ENCODE measurements at regions not wholly inside any gene's neighbourhood (a gene's known extent, or its start where the extent isn't known, plus 50 kb on each side); places are given as distances from the start of the nearest gene placed in this dataset.

DNA sequence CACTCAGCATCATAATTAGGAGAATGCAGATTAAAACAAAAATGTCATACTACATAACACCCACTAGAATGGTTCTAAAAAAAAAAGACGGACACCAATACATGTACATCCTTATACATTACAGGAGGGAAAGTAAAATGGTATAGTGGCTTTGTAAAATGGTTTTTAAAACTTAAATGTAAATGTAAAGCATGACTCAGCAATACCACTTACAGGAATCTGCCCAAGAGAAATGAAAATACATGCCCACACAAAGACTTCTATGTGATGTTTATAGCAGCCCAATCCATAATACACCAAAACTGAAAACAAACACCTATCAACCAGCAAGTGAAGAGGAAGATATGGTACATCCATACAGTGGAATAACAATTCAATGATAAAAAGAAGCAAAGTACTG, 939.1 kb upstream of the ACO1 start:
- H4K20me1 ChIP-seq (ENCODE audit: insufficient read depth, low read length), result no peaks in the 10 kb centered on the region
- no peak for FAIRE-seq
- no peak for ATAC-seq
- no peak for DNase-seq (ENCODE audit: low spot score)
- CTCF ChIA-PET (ENCODE audit: low intra/inter-chr PET ratio, low total read pairs), result no interaction called here
- POLR2A ChIA-PET, result no interaction called here
- 0% methylated on average over 1 of the region's 1 CpG for WGBS (ENCODE audit: low lambda C conversion rate)
- no peaks in the 10 kb centered on the region for H3K79me2 ChIP-seq (ENCODE audit: insufficient read depth, low read length)
- intact Hi-C loops (cut with micrococcal nuclease; ENCODE audit: unreplicated experiment), result no loop called here
- H3K9ac ChIP-seq (ENCODE audit: insufficient read depth, low read depth, low read length), result no peak overlapping the region
- H3K27ac ChIP-seq (ENCODE audit: extremely low read length, insufficient read depth, low read length), result no peak overlapping the region
- TF ChIP-seq ZNF879 (CRISPR knock-in tag; IDR thresholded peaks at IDR 0.05) (no peak), MAFK (conservative IDR thresholded peaks at IDR 0.05 in 1 of 2, IDR thresholded peaks at IDR 0.05 in 1 of 2; ENCODE audit: low read length in 2 of 2) (peak; percentile 44 to 71; a peak in 3 of 4 replicates), ZNF577 (CRISPR knock-in tag; IDR thresholded peaks at IDR 0.05; ENCODE audit: borderline replicate concordance, low read depth) (no peak), MEIS1 (CRISPR knock-in tag; IDR thresholded peaks at IDR 0.05; ENCODE audit: borderline replicate concordance) (no peak), NFE2 (CRISPR knock-in tag; IDR thresholded peaks at IDR 0.05) (no peak), NFE2L2 (IDR thresholded peaks at IDR 0.05; ENCODE audit: low read length) (peak; percentile 78), FOXK2 (IDR thresholded peaks at IDR 0.05) (no peak), NR2F1 (CRISPR knock-in tag; IDR thresholded peaks at IDR 0.05) (no peak), ZNF891 (CRISPR knock-in tag; IDR thresholded peaks at IDR 0.05) (no peak), HOXA9 (CRISPR knock-in tag; IDR thresholded peaks at IDR 0.05; ENCODE audit: borderline replicate concordance) (no peak)
- TF ChIP-seq, protein P1, sequence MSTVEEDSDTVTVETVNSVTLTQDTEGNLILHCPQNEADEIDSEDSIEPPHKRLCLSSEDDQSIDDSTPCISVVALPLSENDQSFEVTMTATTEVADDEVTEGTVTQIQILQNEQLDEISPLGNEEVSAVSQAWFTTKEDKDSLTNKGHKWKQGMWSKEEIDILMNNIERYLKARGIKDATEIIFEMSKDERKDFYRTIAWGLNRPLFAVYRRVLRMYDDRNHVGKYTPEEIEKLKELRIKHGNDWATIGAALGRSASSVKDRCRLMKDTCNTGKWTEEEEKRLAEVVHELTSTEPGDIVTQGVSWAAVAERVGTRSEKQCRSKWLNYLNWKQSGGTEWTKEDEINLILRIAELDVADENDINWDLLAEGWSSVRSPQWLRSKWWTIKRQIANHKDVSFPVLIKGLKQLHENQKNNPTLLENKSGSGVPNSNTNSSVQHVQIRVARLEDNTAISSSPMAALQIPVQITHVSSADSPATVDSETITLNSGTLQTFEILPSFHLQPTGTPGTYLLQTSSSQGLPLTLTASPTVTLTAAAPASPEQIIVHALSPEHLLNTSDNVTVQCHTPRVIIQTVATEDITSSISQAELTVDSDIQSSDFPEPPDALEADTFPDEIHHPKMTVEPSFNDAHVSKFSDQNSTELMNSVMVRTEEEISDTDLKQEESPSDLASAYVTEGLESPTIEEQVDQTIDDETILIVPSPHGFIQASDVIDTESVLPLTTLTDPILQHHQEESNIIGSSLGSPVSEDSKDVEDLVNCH (CRISPR knock-in tag; IDR thresholded peaks at IDR 0.05), result no peak
- TF ChIP-seq, protein P2, sequence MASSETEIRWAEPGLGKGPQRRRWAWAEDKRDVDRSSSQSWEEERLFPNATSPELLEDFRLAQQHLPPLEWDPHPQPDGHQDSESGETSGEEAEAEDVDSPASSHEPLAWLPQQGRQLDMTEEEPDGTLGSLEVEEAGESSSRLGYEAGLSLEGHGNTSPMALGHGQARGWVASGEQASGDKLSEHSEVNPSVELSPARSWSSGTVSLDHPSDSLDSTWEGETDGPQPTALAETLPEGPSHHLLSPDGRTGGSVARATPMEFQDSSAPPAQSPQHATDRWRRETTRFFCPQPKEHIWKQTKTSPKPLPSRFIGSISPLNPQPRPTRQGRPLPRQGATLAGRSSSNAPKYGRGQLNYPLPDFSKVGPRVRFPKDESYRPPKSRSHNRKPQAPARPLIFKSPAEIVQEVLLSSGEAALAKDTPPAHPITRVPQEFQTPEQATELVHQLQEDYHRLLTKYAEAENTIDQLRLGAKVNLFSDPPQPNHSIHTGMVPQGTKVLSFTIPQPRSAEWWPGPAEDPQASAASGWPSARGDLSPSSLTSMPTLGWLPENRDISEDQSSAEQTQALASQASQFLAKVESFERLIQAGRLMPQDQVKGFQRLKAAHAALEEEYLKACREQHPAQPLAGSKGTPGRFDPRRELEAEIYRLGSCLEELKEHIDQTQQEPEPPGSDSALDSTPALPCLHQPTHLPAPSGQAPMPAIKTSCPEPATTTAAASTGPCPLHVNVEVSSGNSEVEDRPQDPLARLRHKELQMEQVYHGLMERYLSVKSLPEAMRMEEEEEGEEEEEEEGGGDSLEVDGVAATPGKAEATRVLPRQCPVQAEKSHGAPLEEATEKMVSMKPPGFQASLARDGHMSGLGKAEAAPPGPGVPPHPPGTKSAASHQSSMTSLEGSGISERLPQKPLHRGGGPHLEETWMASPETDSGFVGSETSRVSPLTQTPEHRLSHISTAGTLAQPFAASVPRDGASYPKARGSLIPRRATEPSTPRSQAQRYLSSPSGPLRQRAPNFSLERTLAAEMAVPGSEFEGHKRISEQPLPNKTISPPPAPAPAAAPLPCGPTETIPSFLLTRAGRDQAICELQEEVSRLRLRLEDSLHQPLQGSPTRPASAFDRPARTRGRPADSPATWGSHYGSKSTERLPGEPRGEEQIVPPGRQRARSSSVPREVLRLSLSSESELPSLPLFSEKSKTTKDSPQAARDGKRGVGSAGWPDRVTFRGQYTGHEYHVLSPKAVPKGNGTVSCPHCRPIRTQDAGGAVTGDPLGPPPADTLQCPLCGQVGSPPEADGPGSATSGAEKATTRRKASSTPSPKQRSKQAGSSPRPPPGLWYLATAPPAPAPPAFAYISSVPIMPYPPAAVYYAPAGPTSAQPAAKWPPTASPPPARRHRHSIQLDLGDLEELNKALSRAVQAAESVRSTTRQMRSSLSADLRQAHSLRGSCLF (CRISPR knock-in tag; IDR thresholded peaks at IDR 0.05; ENCODE audit: borderline replicate concordance), result no peak
- TF ChIP-seq, protein P3, sequence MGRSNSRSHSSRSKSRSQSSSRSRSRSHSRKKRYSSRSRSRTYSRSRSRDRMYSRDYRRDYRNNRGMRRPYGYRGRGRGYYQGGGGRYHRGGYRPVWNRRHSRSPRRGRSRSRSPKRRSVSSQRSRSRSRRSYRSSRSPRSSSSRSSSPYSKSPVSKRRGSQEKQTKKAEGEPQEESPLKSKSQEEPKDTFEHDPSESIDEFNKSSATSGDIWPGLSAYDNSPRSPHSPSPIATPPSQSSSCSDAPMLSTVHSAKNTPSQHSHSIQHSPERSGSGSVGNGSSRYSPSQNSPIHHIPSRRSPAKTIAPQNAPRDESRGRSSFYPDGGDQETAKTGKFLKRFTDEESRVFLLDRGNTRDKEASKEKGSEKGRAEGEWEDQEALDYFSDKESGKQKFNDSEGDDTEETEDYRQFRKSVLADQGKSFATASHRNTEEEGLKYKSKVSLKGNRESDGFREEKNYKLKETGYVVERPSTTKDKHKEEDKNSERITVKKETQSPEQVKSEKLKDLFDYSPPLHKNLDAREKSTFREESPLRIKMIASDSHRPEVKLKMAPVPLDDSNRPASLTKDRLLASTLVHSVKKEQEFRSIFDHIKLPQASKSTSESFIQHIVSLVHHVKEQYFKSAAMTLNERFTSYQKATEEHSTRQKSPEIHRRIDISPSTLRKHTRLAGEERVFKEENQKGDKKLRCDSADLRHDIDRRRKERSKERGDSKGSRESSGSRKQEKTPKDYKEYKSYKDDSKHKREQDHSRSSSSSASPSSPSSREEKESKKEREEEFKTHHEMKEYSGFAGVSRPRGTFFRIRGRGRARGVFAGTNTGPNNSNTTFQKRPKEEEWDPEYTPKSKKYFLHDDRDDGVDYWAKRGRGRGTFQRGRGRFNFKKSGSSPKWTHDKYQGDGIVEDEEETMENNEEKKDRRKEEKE (IDR thresholded peaks at IDR 0.05), result no peak
- TF ChIP-seq, protein P4, sequence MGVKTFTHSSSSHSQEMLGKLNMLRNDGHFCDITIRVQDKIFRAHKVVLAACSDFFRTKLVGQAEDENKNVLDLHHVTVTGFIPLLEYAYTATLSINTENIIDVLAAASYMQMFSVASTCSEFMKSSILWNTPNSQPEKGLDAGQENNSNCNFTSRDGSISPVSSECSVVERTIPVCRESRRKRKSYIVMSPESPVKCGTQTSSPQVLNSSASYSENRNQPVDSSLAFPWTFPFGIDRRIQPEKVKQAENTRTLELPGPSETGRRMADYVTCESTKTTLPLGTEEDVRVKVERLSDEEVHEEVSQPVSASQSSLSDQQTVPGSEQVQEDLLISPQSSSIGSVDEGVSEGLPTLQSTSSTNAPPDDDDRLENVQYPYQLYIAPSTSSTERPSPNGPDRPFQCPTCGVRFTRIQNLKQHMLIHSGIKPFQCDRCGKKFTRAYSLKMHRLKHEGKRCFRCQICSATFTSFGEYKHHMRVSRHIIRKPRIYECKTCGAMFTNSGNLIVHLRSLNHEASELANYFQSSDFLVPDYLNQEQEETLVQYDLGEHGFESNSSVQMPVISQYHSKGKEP (CRISPR knock-in tag; IDR thresholded peaks at IDR 0.05), result no peak
- H3K4me3 ChIP-seq (replicated peaks in 1 of 3; ENCODE audit: insufficient read depth in 1 of 3, low read depth in 2 of 3, low read length in 3 of 3), result no peak overlapping the region
- H3K36me3 ChIP-seq (replicated peaks in 1 of 2; ENCODE audit: control insufficient read depth in 1 of 2, insufficient read depth in 2 of 2, low read length in 2 of 2), result no peaks in the 10 kb centered on the region
- no peak overlapping the region for H2AFZ ChIP-seq (ENCODE audit: low read length)
- no peaks in the 10 kb centered on the region for H3K9me3 ChIP-seq (ENCODE audit: low read length)
- in situ Hi-C loops (cut with HindIII; ENCODE audit: extremely low pct_ligation_motif_present, low pct_unique_long_range_greater_than_20kb), result no loop called here
- H3K27me3 ChIP-seq (ENCODE audit: control insufficient read depth in 1 of 2, insufficient read depth in 2 of 2, low read length in 2 of 2), result no peaks in the 10 kb centered on the region
- H3K4me1 ChIP-seq (ENCODE audit: insufficient read depth, low read length), result no peaks in the 10 kb centered on the region
- H3K4me2 ChIP-seq (ENCODE audit: low read depth, low read length), result no peak overlapping the region
- no TSS peak for BruUV-seq (replicated peaks)
